GM18505 (cell line): ENCODE measurements at regions not wholly inside any gene's neighbourhood (a gene's known extent, or its start where the extent isn't known, plus 50 kb on each side); places are given as distances from the start of the nearest gene placed in this dataset.
"Not testable (repeated sequence)": the region's sequence is repeated elsewhere in the genome, so short reads cannot be mapped to it uniquely, and the experiment has no call there.

Experiments used
- ATAC-seq: cut with Tn5 transposase; IDR thresholded peaks from one replicate; pipeline ENCODE4 v1.9.1; 2021; ENCODE audit not compliant: unreplicated experiment
- POLR2A ChIP-seq: IDR thresholded peaks from 4 replicates; pipeline ENCODE4 v1.6.1; 2011; ENCODE audit warnings: borderline replicate concordance; ENCODE audit not compliant: insufficient read depth, insufficient read length; ENCODE audit errors: extremely low read depth

- no peak for ATAC-seq
Measured at GRCh38 chr3:28615071-28615470, 266.4 kb upstream of the AZI2 start.

GRCh38 chr3:28615971-28616370 lies 267.3 kb upstream of the AZI2 start:
- ATAC-seq, result no peak
- TF ChIP-seq POLR2A, result no peak

More at GRCh38 chr3:28615071-28615470, 266.4 kb upstream of the AZI2 start:
- no peak for TF ChIP-seq POLR2A

- TF ChIP-seq POLR2A, result no peak
- no peak for ATAC-seq
Measured at GRCh38 chr3:28617821-28618220, 269.2 kb upstream of the AZI2 start.

- ATAC-seq, result no peak
- TF ChIP-seq POLR2A, result no peak
Measured at GRCh38 chr3:28623106-28623505, 274.5 kb upstream of the AZI2 start.

- ATAC-seq, result no peak
- no peak for TF ChIP-seq POLR2A
Measured at GRCh38 chr3:28624084-28624483, 275.5 kb upstream of the AZI2 start.

GRCh38 chr3:28627843-28628242 lies 279.2 kb upstream of the AZI2 start:
- ATAC-seq, result not testable (repeated sequence)

- ATAC-seq, result no peak
- no peak for TF ChIP-seq POLR2A
Measured at GRCh38 chr3:28634019-28634418, 285.4 kb upstream of the AZI2 start.

- ATAC-seq, result no peak
Measured at GRCh38 chr3:28637742-28638141, 289.1 kb upstream of the AZI2 start.

GRCh38 chr3:28645149-28645548 lies 296.5 kb upstream of the AZI2 start:
- no peak for ATAC-seq
- no peak for TF ChIP-seq POLR2A

More at GRCh38 chr3:28637742-28638141, 289.1 kb upstream of the AZI2 start:
- TF ChIP-seq POLR2A, result no peak

- no peak for TF ChIP-seq POLR2A
- no peak for ATAC-seq
Measured at GRCh38 chr3:28646435-28646834, 297.8 kb upstream of the AZI2 start.

GRCh38 chr3:28649266-28649665 lies 300.6 kb upstream of the AZI2 start:
- no peak for ATAC-seq
- TF ChIP-seq POLR2A, result no peak

- TF ChIP-seq POLR2A, result no peak
- ATAC-seq, result no peak
Measured at GRCh38 chr3:28651159-28651558, 302.5 kb upstream of the AZI2 start.

- no peak for ATAC-seq
- TF ChIP-seq POLR2A, result no peak
Measured at GRCh38 chr3:28664123-28664522, 315.5 kb upstream of the AZI2 start.

GRCh38 chr3:28667646-28668621 lies 319.3 kb upstream of the AZI2 start:
- ATAC-seq, result peak; percentile 95
- no peak for TF ChIP-seq POLR2A
